HG03159 (cell line): ENCODE measurements at regions not wholly inside any gene's neighbourhood (a gene's known extent, or its start where the extent isn't known, plus 50 kb on each side); places are given as distances from the start of the nearest gene placed in this dataset.

Source experiments
- ATAC-seq: cut with Tn5 transposase; IDR thresholded peaks from one replicate; pipeline ENCODE4 v1.9.1; 2021; ENCODE audit warnings: mild to moderate bottlenecking, moderate library complexity; ENCODE audit not compliant: unreplicated experiment

DNA sequence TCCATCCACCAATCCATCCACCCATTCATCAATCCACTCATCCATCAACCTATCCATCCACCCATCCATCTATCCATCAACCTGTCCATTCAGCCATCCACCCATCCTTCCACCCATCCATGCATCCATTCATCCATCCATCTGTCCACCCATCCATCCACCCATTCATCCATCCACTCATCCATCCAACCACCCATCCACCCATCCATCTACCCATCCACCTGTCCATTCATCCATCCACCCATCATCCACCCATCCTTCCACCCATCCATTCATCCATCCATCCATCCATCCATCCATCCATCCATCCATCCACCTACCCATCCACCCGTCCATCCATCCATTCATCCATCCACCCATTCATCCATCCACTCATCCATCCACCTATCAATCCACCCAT is 195.8 kb downstream of the NXNL2 start:
- no peak for ATAC-seq

DNA sequence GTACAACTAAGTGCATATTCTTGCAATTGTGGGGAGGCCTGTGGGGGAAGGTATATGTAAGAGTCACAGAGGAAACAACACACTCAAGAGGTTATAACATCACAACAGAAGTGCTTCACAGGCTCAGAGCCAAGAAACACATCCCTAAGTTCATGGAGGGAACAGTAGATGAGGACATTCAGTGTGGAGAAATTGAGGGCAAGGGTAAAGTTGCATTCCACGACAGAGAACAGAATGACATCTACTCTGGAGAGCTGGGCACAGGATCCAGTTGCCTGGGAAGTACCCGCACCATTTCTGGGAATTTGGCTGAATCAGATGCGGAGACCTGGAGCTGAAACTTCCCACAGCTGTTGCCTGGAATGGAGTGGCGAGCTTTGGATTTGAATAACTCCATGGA is 197.2 kb downstream of the NXNL2 start:
- no peak for ATAC-seq

DNA sequence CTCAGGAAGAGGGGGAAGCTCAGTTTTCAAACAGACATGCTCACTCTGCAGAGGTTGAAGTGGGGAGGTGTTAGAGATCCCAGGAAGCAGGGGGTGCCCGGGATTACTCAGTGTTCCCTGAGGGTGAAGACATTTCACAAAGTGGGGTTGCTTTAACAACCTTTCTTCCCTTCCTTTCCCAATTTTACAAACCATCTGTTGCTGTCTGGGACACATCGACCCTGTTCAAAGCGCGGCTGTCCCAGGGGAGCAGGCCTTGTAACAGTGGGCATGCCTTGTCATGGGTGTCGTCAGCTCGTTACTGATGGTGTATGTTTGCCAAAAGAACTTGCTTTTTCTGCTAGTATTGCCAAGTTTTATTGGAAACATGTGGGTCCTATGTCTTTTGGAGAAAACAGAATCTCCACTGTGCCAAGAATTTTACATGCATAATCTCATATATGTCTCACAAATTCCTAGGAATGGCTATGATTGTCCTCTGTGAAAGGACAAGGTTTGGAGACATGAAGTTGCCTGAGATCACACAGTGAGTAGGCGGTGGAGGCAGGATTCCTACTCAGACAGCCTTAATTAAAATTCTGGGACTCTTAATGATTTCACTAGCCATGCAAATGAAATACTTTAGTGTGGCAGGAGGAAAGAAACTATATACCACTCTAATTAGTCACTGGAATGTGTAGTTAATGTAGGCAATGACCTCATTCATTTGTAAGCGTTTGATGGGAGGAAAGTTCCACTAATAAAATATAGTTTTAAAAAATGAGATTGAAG is 198.9 kb downstream of the NXNL2 start:
- no peak for ATAC-seq

DNA sequence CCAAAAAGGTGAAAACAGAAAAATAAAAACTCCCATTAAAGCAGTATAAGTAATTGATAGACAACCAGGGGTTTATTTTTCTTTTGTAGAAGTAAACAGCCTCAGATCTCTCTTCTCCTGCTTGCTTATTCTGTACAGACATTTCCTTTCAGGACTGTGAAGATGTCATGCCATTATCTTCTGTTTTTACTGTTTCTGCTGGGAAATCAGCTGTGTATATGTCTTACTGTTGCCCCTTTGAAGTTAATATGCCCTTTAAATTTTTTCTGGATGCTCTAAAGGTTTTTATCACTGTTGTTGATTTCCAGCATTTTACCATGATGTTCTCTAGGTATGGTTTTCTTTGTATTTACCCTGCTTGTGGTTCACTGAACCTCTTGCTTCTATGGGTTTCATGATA is 199.5 kb downstream of the NXNL2 start:
- no peak for ATAC-seq

DNA sequence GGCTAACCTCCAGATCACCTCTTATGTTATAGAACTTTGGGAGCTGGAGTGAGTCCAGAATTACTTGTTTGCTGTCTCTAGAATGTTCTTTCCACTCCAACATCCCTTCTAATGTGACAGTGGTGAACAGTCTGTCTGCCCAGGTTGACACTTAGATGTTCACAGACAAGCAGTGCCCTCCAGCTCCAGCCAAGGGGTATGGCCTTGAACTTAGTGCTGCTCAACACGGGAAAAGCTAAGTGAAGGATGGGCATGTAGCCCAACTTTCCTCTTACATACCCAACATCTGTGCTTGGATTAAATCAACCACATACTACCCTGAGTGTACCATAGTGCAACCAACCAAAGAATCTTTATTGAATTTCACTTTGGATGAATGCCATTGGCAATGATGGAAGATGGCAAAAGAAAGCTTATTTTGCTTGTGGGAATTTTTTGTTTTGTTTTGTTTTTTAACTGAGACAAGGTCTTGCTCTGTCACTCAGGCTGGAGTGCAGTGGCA is 201.2 kb downstream of the NXNL2 start:
- ATAC-seq: no peak

DNA sequence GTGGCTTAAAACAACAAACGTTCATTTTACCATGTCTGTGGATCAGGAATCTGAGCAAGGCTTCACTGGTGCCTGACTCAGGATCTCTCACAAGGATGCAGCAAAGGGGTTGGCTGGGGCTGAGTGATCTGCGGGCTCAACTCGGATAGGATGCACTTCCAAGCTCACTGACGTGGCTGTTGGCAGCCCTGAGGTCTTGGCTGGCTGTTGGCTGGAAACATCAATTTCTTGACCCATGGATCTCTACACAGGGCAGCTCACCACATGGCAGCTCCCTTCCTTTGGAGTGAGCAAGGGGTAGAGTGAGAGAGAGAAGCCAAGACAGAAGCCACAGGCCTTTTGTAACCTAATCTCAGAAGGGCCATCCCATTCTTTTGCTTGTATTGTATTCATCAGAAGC is 202.1 kb downstream of the NXNL2 start:
- ATAC-seq: no peak

DNA sequence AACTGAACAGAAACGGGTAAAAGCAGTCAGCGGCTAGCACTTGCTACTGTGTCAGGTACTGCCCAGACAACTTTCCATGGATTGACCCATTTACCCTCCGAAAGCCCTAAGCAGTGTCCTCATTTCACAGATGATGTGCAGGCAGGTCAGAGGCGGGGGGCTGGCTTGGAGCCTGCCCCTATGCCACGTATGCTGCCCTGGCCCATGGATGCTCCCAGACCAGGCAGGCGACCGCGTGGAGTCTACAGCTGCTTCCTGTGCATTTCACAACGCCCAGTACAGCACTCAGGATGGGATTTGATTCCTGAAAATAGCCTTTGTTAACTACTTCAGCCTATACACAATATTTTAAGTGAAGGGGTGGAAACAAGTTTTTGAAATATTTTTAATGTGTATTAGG is 202.9 kb downstream of the NXNL2 start:
- ATAC-seq: no peak

DNA sequence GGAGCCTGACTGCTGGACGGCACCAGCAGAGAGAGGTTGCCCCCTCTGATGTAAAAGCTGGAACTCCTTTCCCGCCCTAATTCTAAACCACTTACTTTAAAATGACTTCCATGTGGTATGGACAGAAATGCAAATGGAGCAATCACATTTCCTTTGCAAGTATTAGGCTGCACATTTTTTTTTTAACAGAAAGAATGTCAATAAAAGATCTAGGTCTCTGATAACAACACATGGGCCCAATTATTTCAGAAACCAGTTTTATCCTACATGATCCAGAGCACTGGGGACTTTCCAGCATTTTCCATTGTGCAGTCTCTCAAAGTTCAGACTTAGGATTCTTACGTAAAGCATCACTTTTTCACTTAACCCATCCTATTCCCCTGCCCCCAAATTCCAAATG is 203.7 kb downstream of the NXNL2 start:
- ATAC-seq: no peak

DNA sequence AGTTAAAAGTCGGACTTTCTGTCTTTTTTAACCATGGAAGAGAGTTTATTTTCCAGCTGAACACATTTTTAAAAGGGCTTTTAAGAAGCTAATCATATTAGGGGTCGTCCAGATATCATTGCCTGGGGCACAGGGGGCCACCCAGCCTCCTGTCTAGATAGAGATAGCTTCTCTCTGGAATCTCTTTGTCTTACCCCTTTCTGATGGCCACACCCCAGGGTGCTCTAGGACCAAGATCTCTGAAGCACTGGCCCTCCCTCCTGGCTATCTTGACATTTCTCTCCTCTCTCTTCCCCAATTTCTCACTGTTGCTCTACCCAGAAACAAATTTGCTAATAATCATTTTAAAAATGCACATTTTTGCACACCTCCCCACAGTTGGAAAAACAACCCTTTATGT is 204.4 kb downstream of the NXNL2 start:
- no peak for ATAC-seq

DNA sequence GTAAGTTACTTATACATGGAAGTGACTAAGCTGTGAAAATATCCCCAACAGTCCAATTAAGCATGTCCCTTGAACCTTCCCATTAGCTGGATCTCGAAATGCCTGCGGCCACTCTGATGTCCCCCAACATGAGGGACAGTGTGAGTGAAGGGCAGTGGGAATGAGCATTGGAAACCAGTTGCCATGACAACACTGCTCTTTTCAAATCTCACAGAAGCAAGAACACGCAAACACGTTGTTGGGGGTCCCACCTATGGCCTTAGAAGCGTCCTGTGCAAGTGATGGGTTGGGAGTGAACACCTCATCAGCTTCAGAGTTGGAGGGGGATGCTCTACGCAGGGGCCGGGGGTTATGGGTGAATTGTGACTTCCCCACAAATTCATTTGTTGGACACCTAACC is 205.9 kb downstream of the NXNL2 start:
- ATAC-seq: no peak

DNA sequence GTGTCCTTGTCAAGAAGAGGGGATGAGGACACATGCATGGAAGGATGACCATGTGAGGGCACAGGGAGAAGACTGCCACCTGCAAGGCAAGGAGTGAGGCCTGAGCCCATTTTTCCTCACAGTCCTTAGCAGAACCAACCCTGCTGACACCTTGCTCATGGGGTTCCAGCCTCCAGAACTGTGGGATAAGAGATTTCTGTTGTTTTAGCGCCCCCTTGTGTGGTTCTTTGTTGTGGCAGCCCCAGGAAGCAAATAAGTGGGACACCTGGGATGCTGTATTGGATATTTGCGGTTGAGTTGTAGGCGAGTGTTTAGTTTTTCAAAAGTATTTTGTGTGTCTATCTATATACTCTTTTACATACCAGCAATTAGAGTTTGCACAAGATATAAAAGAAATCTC is 206.4 kb downstream of the NXNL2 start:
- no peak for ATAC-seq

DNA sequence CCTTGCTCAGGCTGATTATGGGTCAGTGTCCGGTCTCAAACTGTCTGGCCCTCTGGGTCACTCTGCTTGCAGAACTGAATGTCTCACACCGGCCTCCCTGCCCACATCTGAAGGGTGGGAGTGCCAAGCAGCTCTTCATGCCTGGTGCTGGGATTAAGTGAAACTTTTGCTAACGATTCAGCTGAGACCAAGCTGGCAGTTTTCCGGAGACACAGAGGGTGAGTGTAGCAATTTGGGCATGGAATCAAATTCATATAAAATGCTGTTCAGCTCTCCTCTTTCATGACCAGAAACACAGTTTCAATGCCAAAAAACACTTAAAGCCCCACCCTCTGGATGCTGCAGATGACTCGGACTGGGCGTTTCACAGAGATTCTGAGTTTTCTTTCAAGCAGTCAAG is 207.5 kb downstream of the NXNL2 start:
- no peak for ATAC-seq

DNA sequence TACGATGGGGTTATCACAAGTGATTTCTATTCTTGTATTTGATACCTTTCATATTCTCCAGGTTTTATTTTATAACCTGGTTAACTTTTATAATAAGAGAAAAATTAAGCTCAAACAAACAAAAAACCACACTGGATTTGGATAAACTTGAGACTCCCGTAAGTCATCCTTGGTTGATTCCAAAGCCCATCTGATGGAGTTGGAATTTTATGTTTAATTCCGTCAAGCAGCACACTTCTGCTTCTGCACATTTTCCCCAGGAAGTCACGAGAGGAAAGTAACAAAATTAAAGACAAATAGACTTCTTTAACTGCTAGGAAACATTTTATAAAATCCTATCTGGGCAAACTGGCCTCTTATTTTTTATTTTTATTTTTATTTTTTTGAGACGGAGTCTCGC is 207.9 kb downstream of the NXNL2 start:
- ATAC-seq: no peak

DNA sequence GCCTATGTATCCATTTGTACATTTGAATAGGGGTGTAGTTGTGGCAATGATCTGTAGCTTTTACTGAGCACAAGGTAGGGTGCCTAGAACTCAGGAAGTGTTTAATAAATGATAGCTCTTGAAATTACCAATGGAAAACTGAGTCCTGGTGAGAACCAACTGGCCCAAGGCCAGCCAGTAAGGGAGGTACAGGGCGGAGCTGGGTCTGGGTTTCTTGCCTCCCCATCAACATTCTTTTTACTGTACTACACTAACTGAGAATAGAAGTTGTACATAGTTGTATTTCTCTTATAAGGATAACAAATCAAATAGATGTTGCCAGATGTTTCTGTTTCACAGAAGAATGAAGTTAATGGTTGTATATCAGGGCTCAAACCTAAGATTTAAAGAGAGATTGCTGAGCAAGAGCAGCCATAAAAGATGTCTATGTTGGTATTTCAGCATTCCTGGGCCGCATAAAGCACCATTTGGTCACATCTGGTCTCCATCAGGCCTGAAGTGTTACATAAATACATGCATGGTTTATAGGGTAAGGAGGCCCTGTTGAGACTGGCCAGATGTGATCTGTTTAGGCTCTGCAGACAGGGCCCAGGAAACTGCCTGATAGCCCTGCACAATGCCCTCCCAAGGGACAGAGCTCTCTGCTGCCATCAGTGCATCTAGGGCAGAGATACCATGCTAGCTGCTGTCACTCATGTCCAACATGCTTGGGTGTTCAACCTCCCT is 210.5 kb downstream of the NXNL2 start:
- no peak for ATAC-seq

DNA sequence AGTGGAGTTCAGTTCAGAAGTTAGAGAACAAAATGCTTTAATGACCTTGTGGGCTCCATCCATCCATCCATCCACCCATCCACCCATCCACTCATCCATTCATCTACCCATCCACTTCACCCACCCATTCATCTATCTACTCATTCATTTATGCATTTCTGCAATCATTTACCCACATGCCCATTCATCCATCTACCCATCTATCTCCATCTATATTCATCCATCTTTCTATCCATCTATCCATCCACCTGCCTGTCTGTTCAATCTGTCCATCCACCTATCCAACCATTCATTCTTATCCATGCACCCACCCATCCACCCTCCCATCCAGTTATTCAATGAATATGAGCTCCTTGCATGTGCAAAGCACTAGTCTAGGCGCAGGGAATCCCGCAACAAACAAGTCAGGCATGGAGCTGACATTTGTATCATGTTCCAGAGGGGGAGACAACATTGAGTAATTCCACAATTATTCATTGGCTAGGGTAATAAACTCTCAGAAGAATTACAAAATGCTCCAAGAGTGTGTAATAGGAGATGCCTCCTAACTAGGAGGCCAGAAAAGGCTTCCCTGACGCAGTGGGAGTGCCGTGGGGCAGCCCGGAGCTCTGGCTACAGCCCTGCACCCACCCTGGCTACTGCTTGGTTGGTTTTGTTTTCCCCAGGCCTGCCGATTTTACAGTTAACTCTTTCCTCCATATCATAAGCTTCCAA is 211.2 kb downstream of the NXNL2 start:
- ATAC-seq: no peak

DNA sequence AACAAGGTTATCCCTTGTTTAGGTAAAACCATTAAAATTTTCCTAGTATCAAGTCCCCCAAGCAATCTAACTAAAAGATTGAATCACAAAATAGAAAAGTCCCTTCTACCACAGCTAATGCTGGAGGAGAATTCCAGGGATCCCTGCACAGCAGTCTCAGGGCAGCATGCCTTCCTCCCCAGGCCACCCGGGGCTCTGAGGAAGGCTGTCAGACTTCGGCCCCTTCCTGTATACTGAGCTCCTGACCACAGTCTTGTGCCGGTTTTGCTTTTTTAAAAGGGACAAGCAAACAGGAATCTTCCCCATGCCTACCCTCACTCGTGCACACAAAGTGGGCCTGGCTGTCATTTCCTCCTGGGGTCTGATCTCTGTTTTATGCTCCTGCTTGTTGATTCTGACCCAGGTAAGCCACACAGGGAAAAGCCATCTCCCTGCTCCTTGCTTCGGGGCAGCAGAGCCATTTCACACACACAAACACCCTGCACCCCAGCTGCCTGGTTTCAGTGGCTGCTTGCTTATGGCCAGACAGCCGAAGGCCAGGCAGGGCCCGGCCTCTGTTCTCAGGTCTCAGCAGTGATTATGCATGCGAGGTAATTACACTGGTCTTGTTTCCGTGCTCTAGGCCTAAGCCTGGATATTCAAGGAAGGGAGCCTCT is 211.9 kb downstream of the NXNL2 start:
- no peak for ATAC-seq

DNA sequence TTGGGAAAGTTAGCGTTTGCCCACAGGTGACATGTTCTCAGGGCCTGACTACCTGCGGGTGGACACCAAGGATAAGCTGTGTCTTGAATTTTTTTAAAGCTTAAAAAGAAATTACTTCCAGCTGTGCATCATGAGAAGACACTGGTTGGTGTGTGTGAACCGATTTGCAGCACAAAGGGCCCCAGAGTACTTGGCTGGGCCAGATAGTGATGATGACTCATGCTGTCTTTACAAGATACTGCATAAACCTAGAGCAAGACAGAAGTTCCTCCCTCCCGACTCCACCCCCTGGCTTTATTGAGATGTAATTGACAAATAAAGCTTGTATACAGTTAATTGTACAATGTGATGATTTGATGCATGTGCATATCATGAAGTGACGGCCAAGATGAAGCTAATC is 212.8 kb downstream of the NXNL2 start:
- ATAC-seq: no peak

DNA sequence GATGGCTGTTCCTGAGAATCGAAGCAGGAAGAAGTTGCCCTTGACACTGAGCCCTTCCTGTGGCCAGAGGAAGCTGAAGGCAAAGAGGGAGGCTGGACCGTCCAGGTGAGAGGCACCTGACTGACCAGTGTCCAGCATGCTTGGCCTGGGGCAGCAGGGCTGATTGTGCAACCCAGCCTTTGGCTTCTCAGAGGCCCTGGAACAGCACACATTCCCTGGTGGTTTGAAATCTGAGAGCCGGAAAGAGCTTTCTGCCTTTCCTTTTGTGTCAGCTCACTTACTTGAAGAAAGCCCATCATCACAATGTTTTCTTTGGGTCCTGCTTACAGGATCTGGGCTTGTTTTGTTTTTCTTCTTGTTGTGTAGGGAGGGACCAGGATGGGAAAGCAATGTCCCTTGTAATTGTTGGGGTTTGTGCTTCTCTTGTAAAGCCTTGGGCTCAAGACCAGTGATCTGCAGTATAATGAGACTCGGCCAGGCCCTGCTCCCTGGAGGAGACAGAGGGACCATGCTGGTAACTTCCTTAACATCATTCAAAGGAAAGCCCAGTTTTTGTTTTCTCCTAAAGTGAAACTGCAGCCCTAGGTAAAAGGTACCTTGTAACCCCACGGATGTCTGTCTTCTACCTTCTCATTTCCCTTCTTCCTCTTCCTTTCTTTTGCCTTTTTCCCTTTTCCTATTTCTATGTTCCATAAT is 213.7 kb downstream of the NXNL2 start:
- no peak for ATAC-seq

DNA sequence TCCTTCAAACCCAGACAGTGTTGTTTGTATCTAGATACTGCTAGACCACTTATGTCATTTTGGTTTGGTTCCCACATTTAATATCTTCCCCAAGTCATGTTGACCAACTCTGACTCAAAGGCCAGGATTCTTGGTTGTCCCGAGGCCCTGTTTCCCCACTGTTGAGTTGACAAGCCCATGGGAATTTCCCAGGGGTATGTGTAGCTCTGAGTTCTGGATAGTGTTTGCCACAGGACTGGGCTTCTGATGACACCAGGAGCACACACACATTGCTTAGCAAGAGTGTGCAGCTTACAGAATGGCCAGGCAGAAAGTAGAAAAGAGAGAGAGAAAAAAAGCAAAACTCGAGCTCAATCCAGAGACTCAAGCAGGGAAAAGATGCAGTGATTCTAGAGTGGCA is 214.4 kb downstream of the NXNL2 start:
- ATAC-seq: no peak

DNA sequence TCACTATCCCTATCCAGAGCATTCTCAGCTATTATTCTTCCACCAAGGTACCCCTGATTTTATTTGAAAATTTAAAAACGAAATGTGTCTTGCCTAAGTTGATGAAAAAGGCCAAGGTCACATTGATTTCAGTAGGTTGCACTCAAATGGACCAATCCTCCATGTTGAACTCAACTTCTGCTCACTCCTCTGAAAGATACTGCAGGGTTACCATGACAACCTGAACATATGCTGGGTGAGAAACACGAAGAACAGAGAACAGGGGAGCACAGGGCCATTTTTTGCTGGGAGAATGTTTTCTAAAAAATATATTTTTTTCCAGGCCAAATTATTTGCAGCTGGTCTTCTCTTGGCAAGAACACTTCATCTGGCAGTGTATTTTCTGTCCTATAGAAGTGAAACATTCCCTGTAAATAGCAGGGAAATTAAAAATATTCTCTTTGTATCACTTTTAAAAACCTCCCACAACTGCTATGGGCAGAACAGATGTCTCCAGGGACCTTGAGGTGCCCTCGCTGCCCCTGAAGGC is 215.9 kb downstream of the NXNL2 start:
- ATAC-seq: no peak
